ENCODE measurements at regions not wholly inside any gene's neighbourhood (a gene's known extent, or its start where the extent isn't known, plus 50 kb on each side); places are given as distances from the start of the nearest gene placed in this dataset.

GRCh38 chr4:137384476-137384875 is 147.8 kb downstream of the PCDH18 start:
- no peak for DNase-seq (ENCODE audit: low spot score)
- H3K27me3 Mint-ChIP-seq (ENCODE audit: insufficient read depth, low read depth): no peaks in the 10 kb centered on the region
- no peaks in the 10 kb centered on the region for H3K9me3 Mint-ChIP-seq
- Histone ChIP-seq H2AFZ (replicated peaks) (no peak overlapping the region), H3F3A (ENCODE audit: low read depth) (no peaks in the 10 kb centered on the region), H3K4me2 (no peak overlapping the region), H3K9me3 (ENCODE audit: low read depth) (no peaks in the 10 kb centered on the region), H4K20me1 (ENCODE audit: low read depth) (no peaks in the 10 kb centered on the region), H3K27me3 (no peaks in the 10 kb centered on the region), H3K4me1 (no peaks in the 10 kb centered on the region), H3K79me2 (ENCODE audit: low read depth) (no peaks in the 10 kb centered on the region), H3K9ac (no peak overlapping the region), H3K4me3 (no peak overlapping the region), H3K27ac (no peak overlapping the region), H3K36me3 (no peaks in the 10 kb centered on the region)
- H3K27ac Mint-ChIP-seq: no peak overlapping the region
- no peaks in the 10 kb centered on the region for H3K36me3 Mint-ChIP-seq
- no peak overlapping the region for H3K4me3 Mint-ChIP-seq
- TF ChIP-seq EZH2 (IDR thresholded peaks at IDR 0.05) (no peak), EZH2phosphoT487 (IDR thresholded peaks at IDR 0.05) (no peak), CTCF (IDR thresholded peaks at IDR 0.05) (no peak)
- no peaks in the 10 kb centered on the region for H3K4me1 Mint-ChIP-seq

- no peaks in the 10 kb centered on the region for H3K9me3 ChIP-seq (ENCODE audit: low read depth)
- H3K79me2 ChIP-seq (ENCODE audit: low read depth): no peaks in the 10 kb centered on the region
- Mint-ChIP-seq H3K9me3 (no peaks in the 10 kb centered on the region), H3K27me3 (ENCODE audit: insufficient read depth, low read depth) (peaks cover 2% of the 10 kb centered on the region), H3K36me3 (no peaks in the 10 kb centered on the region), H3K4me1 (peaks cover 3% of the 10 kb centered on the region), H3K27ac (no peak overlapping the region), H3K4me3 (no peak overlapping the region)
- TF ChIP-seq EZH2phosphoT487 (IDR thresholded peaks at IDR 0.05) (no peak), EZH2 (IDR thresholded peaks at IDR 0.05) (no peak), CTCF (IDR thresholded peaks at IDR 0.05) (no peak)
- H2AFZ ChIP-seq (replicated peaks): no peak overlapping the region
- no peak overlapping the region for H3K27ac ChIP-seq
- H3K4me2 ChIP-seq: no peak overlapping the region
- H3K9ac ChIP-seq: no peak overlapping the region
- no peaks in the 10 kb centered on the region for H4K20me1 ChIP-seq (ENCODE audit: low read depth)
- no peak overlapping the region for H3K4me3 ChIP-seq
- DNase-seq (ENCODE audit: low spot score): no peak
- no peaks in the 10 kb centered on the region for H3K36me3 ChIP-seq
- H3K4me1 ChIP-seq: no peaks in the 10 kb centered on the region
- no peaks in the 10 kb centered on the region for H3K27me3 ChIP-seq
- H3F3A ChIP-seq (ENCODE audit: low read depth): no peaks in the 10 kb centered on the region
Measured at GRCh38 chr4:137378821-137379220, 153.5 kb downstream of the PCDH18 start.

GRCh38 chr4:137378393-137378792 is 153.9 kb downstream of the PCDH18 start:
- H4K20me1 ChIP-seq (ENCODE audit: low read depth): no peaks in the 10 kb centered on the region
- H3K27me3 ChIP-seq: no peaks in the 10 kb centered on the region
- no peak overlapping the region for H3K9ac ChIP-seq
- H3K27ac Mint-ChIP-seq: no peak overlapping the region
- no peak overlapping the region for H3K4me3 Mint-ChIP-seq
- peaks cover 2% of the 10 kb centered on the region for H3K27me3 Mint-ChIP-seq (ENCODE audit: insufficient read depth, low read depth)
- no peaks in the 10 kb centered on the region for H3K4me1 ChIP-seq
- TF ChIP-seq EZH2phosphoT487 (IDR thresholded peaks at IDR 0.05) (no peak), EZH2 (IDR thresholded peaks at IDR 0.05) (no peak), CTCF (IDR thresholded peaks at IDR 0.05) (no peak)
- no peak overlapping the region for H3K4me3 ChIP-seq
- no peaks in the 10 kb centered on the region for H3K36me3 ChIP-seq
- no peak overlapping the region for H3K4me2 ChIP-seq
- DNase-seq (ENCODE audit: low spot score): no peak
- no peak overlapping the region for H2AFZ ChIP-seq (replicated peaks)
- no peaks in the 10 kb centered on the region for H3K36me3 Mint-ChIP-seq
- no peaks in the 10 kb centered on the region for H3K9me3 Mint-ChIP-seq
- no peaks in the 10 kb centered on the region for H3F3A ChIP-seq (ENCODE audit: low read depth)
- H3K9me3 ChIP-seq (ENCODE audit: low read depth): no peaks in the 10 kb centered on the region
- no peak overlapping the region for H3K27ac ChIP-seq
- no peaks in the 10 kb centered on the region for H3K79me2 ChIP-seq (ENCODE audit: low read depth)
- peaks cover 3% of the 10 kb centered on the region for H3K4me1 Mint-ChIP-seq

GRCh38 chr4:137376312-137376711 is 156.0 kb downstream of the PCDH18 start:
- H3K79me2 ChIP-seq (ENCODE audit: low read depth): no peaks in the 10 kb centered on the region
- H2AFZ ChIP-seq (replicated peaks): no peak overlapping the region
- H4K20me1 ChIP-seq (ENCODE audit: low read depth): no peaks in the 10 kb centered on the region
- no peak overlapping the region for H3K9ac ChIP-seq
- no peaks in the 10 kb centered on the region for H3K4me1 ChIP-seq
- H3K27ac Mint-ChIP-seq: no peak overlapping the region
- H3K4me3 ChIP-seq: no peak overlapping the region
- no peaks in the 10 kb centered on the region for H3F3A ChIP-seq (ENCODE audit: low read depth)
- H3K4me3 Mint-ChIP-seq: no peak overlapping the region
- no peak overlapping the region for H3K27ac ChIP-seq
- no peaks in the 10 kb centered on the region for H3K36me3 ChIP-seq
- H3K4me2 ChIP-seq: no peak overlapping the region
- H3K27me3 Mint-ChIP-seq (ENCODE audit: insufficient read depth, low read depth): peaks cover 2% of the 10 kb centered on the region
- peaks cover 3% of the 10 kb centered on the region for H3K4me1 Mint-ChIP-seq
- TF ChIP-seq CTCF (IDR thresholded peaks at IDR 0.05) (no peak), EZH2 (IDR thresholded peaks at IDR 0.05) (no peak), EZH2phosphoT487 (IDR thresholded peaks at IDR 0.05) (no peak)
- no peak for DNase-seq (ENCODE audit: low spot score)
- no peaks in the 10 kb centered on the region for H3K9me3 Mint-ChIP-seq
- H3K27me3 ChIP-seq: no peaks in the 10 kb centered on the region
- H3K9me3 ChIP-seq (ENCODE audit: low read depth): no peaks in the 10 kb centered on the region
- no peaks in the 10 kb centered on the region for H3K36me3 Mint-ChIP-seq
